B cell (primary cell): ENCODE measurements at regions not wholly inside any gene's neighbourhood (a gene's known extent, or its start where the extent isn't known, plus 50 kb on each side); places are given as distances from the start of the nearest gene placed in this dataset.

Source experiments
- ATAC-seq: fragments of 200-7000 bp; cut with Tn5 transposase; one replicate; pipeline ENCODE4 v1.10.0; 2021; ENCODE audit warnings: low read depth, mild to moderate bottlenecking, moderate number of reproducible peaks, moderate library complexity
- CTCF ChIA-PET: fragments of 350-600 bp; sonication (Branson Sonifier 250); formaldehyde crosslinking; loops from one replicate; lab custom pipeline; 2021; ENCODE audit warnings: antibody characterized with exemption, inconsistent platforms; lab: Charles Lee
- POLR2A ChIA-PET: fragments of 350-600 bp; sonication (Branson Sonifier 250); formaldehyde crosslinking; loops from one replicate; lab custom pipeline; 2021; ENCODE audit warnings: antibody characterized with exemption; lab: Charles Lee
- DNase-seq: peaks from one replicate; pipeline ENCODE4 v3.0.0; 2013
- H2AFZ ChIP-seq: 2 replicates; pipeline ENCODE4 v1.6.1; 2012; ENCODE audit warnings: mild to moderate bottlenecking, low read depth, low read length; ENCODE audit not compliant: insufficient read depth, poor library complexity, severe bottlenecking
- H3K27ac ChIP-seq, 2 donors: 1 replicate in 1 of 2; 2 replicates in 1 of 2; pipeline ENCODE4 v1.5.1; 2012 to 2013; ENCODE audit warnings: low read length in 2 of 2, mild to moderate bottlenecking in 2 of 2, moderate library complexity in 1 of 2
- H3K27me3 ChIP-seq, 4 experiments: fragments of 200-600 bp in 1 of 4; sonication (generic) in 1 of 4; replicated peaks in 1 of 4; 1 replicate in 2 of 4; 2 replicates in 2 of 4; pipeline versions ENCODE4 v1.6.1 to v1.7.0; 2013 to 2016; ENCODE audit warnings: low read length in 3 of 4, mild to moderate bottlenecking in 2 of 4, mixed read lengths in 1 of 4, moderate library complexity in 1 of 4; ENCODE audit not compliant: insufficient read depth in 4 of 4, control insufficient read depth in 3 of 4; ENCODE audit errors: control extremely low read depth in 1 of 4
- H3K36me3 ChIP-seq, 2 experiments: replicated peaks in 1 of 2; 1 replicate in 1 of 2; 2 replicates in 1 of 2; pipeline versions ENCODE4 v1.6.1 to v1.7.1; 2013; ENCODE audit warnings: low read length in 1 of 2; ENCODE audit not compliant: insufficient read depth in 2 of 2, control insufficient read depth in 1 of 2; ENCODE audit errors: control extremely low read depth in 1 of 2, extremely low read depth in 1 of 2
- H3K4me1 ChIP-seq, 2 donors: fragments of 200-600 bp in 1 of 2; sonication (generic) in 1 of 2; 1 replicate in 1 of 2; 2 replicates in 1 of 2; pipeline versions ENCODE4 v1.5.1 to v1.6.1; 2013 to 2017; ENCODE audit warnings: low read length in 2 of 2; ENCODE audit not compliant: control insufficient read depth in 2 of 2, insufficient read depth in 2 of 2
- H3K4me2 ChIP-seq: replicated peaks from 2 replicates; pipeline ENCODE3; 2012; ENCODE audit warnings: mild to moderate bottlenecking, low read depth, low read length; ENCODE audit not compliant: poor library complexity, severe bottlenecking
- H3K4me3 ChIP-seq, 5 experiments: fragments of 200-600 bp in 1 of 5; sonication (generic) in 1 of 5; 1 replicate in 3 of 5; 2 replicates in 2 of 5; pipeline versions ENCODE4 v1.5.1 to v1.7.0; 2011 to 2016; ENCODE audit warnings: low read length in 4 of 5, mild to moderate bottlenecking in 4 of 5, low read depth in 2 of 5, control low read depth in 1 of 5, moderate library complexity in 1 of 5; ENCODE audit not compliant: insufficient read depth in 1 of 5; ENCODE audit errors: control extremely low read depth in 1 of 5, extremely low read depth in 1 of 5
- H3K79me2 ChIP-seq: fragments of 200-600 bp; sonication (generic); one replicate; pipeline ENCODE4 v1.6.0; 2016; ENCODE audit warnings: low read length; ENCODE audit not compliant: control insufficient read depth, insufficient read depth
- H3K9ac ChIP-seq: fragments of 200-600 bp; sonication (generic); 2 replicates; pipeline ENCODE4 v1.6.1; 2017; ENCODE audit warnings: mild to moderate bottlenecking, low read length, moderate library complexity
- H3K9me3 ChIP-seq, 3 donors: one replicate each; pipeline versions ENCODE4 v1.6.1 to v1.7.1; 2013; ENCODE audit warnings: low read length in 2 of 3; ENCODE audit not compliant: control insufficient read depth in 2 of 3, insufficient read depth in 1 of 3; ENCODE audit errors: control extremely low read depth in 1 of 3
- H4K20me1 ChIP-seq: 2 replicates; pipeline ENCODE4 v1.6.0; 2012; ENCODE audit warnings: mild to moderate bottlenecking, low read length; ENCODE audit not compliant: insufficient read depth, control insufficient read depth, poor library complexity, severe bottlenecking
- H3K27ac Mint-ChIP-seq: one replicate; pipeline ENCODE4 v1.8.0; 2021; ENCODE audit warnings: mixed read lengths
- H3K27me3 Mint-ChIP-seq: one replicate; pipeline ENCODE4 v1.8.0; 2021; ENCODE audit warnings: mixed read lengths
- H3K4me1 Mint-ChIP-seq: one replicate; pipeline ENCODE4 v1.8.0; 2021; ENCODE audit warnings: mixed read lengths
- H3K4me3 Mint-ChIP-seq: one replicate; pipeline ENCODE4 v1.8.0; 2021; ENCODE audit warnings: mixed read lengths
- H3K9me3 Mint-ChIP-seq: one replicate; pipeline ENCODE4 v1.8.0; 2022; ENCODE audit warnings: mixed read lengths; ENCODE audit not compliant: insufficient read depth
- CTCF ChIP-seq: fragments of 200-600 bp; IDR thresholded peaks from one replicate; pipeline ENCODE4 v1.8.0; 2022; ENCODE audit warnings: antibody characterized with exemption, mild to moderate bottlenecking
- EZH2 ChIP-seq: IDR thresholded peaks from 2 replicates; pipeline ENCODE4 v1.6.1; 2012; ENCODE audit warnings: borderline replicate concordance, low read depth, mild to moderate bottlenecking, moderate library complexity, low read length; ENCODE audit not compliant: insufficient read depth, poor library complexity, severe bottlenecking
- WGBS: methylation state at CpG from one replicate; pipeline ENCODE4 v1.1.5; 2013; ENCODE audit warnings: missing lambda C conversion rate; ENCODE audit not compliant: insufficient coverage; 5-methylcytosine and 5-hydroxymethylcytosine counted together
- intact Hi-C: fragments of 100-400 bp; cut with micrococcal nuclease; formaldehyde crosslinking; loops from one replicate; pipeline ENCODE4 v1.10.0; 2022

GRCh38 chr21:29245863-29246262, 52.9 kb upstream of the BACH1 start:
- Mint-ChIP-seq H3K27me3 (no peaks in the 10 kb centered on the region), H3K9me3 (peaks cover 3% of the 10 kb centered on the region), H3K4me3 (no peak overlapping the region), H3K4me1 (peaks cover 5% of the 10 kb centered on the region), H3K27ac (no peak overlapping the region)
- H3K9ac ChIP-seq = no peak overlapping the region
- H3K27ac ChIP-seq = no peak overlapping the region
- H3K4me1 ChIP-seq = no peaks in the 10 kb centered on the region
- CTCF ChIA-PET = interaction anchor here (1.2 to 1.3 kb wide), 2 partner anchors 11 to 157 kb away, joined by 3 to 4 read pairs; no protein-coding TSS in a partner anchor
- ATAC-seq (no peak), DNase-seq (no peak)
- no peak overlapping the region for H3K4me2 ChIP-seq
- H2AFZ ChIP-seq = no peak overlapping the region
- intact Hi-C loops = no loop called here
- H3K36me3 ChIP-seq = no peaks in the 10 kb centered on the region
- no peaks in the 10 kb centered on the region for H3K27me3 ChIP-seq
- no peak overlapping the region for H3K4me3 ChIP-seq
- H4K20me1 ChIP-seq = no peaks in the 10 kb centered on the region
- H3K79me2 ChIP-seq = no peaks in the 10 kb centered on the region
- POLR2A ChIA-PET = no interaction called here
- TF ChIP-seq EZH2 = no peak
- TF ChIP-seq CTCF = no peak
- H3K9me3 ChIP-seq = peaks cover 0 to under 1% (median 0%) of the 10 kb centered on the region in 3 donors

- H3K27me3 ChIP-seq = no peaks in the 10 kb centered on the region
- ChIA-PET POLR2A (no interaction called here), CTCF (interaction anchor here (1.2 kb wide), 1 partner anchor 11 kb away, joined by 4 read pairs; no protein-coding TSS in a partner anchor)
- Mint-ChIP-seq H3K9me3 (peaks cover 3% of the 10 kb centered on the region), H3K27ac (no peak overlapping the region), H3K4me3 (no peak overlapping the region), H3K27me3 (no peaks in the 10 kb centered on the region), H3K4me1 (peaks cover 5% of the 10 kb centered on the region)
- no peaks in the 10 kb centered on the region for H3K79me2 ChIP-seq
- intact Hi-C loops = no loop called here
- no peaks in the 10 kb centered on the region for H3K4me1 ChIP-seq
- DNase-seq (no peak), ATAC-seq (no peak)
- H3K9me3 ChIP-seq = no peaks in the 10 kb centered on the region
- WGBS = 100% methylated on average over 2 of the region's 2 CpGs
- no peaks in the 10 kb centered on the region for H3K36me3 ChIP-seq
- H3K9ac ChIP-seq = no peak overlapping the region
- no peak overlapping the region for H2AFZ ChIP-seq
- no peak overlapping the region for H3K4me3 ChIP-seq
- H3K27ac ChIP-seq = no peak overlapping the region
- no peaks in the 10 kb centered on the region for H4K20me1 ChIP-seq
- no peak overlapping the region for H3K4me2 ChIP-seq
- no peak for TF ChIP-seq EZH2
- no peak for TF ChIP-seq CTCF
Measured at GRCh38 chr21:29246614-29247013, 52.1 kb upstream of the BACH1 start.
